Globus pallidus (tissue), 1 donor: ENCODE measurements at regions not wholly inside any gene's neighbourhood (a gene's known extent, or its start where the extent isn't known, plus 50 kb on each side); places are given as distances from the start of the nearest gene placed in this dataset.
A peak's percentile ranks its signal among the peaks of the same experiment; 100 is the strongest.

Experiments
- DNase-seq: peaks from one replicate; pipeline ENCODE4 v3.0.0-alpha.2; 2015; ENCODE audit warnings: low spot score

DNA sequence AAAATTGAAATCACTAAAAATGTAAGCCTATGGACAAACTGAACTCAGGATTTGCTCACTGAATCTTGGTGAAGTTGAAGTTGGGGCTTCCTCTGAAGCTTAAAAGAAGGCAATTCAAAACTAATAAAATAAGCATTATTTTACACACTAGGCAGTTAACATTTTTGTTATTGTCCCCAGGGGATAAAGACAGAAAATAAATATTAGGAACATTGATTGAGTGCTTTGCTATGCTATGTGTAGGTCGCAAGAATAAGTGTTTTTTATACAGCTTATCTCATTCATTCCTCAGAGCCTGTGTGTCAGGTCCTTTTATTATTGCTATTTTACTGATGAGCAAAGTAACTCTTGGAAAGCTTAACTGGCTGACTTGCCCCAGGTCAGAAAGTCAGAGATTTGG, 82.2 kb downstream of the ZNF608 start:
- no peak for DNase-seq

- no peak for DNase-seq
Measured at GRCh38 chr5:124663101-124663506, 83.3 kb downstream of the ZNF608 start.

DNA sequence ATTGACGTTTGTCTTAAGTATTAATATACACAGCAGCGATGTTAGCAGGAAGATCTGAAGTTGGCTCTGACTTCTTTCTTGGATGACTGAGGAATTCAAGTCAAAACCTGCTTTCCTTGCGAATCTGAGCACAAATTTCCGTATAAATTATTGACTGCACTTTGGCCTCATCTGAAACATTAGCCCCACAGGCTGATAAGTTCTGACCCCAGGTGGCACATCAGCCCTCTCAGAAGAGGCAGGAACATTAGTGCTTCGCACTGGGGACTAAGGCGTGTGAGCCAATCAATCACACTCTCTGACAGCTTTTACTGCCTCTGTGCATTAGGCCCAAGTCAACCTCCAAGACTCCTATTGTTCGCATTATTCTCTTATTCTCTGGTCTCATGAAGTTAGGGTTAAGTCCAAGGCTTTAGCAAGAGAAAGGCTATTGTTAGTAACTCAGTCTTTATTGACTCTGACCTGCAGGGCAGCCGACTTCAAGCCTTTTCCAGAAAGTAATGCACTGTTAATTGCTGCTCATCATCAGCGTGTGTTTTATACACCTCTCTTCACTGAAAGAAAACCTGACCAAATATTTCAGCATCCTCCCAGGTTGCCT, 84.2 kb downstream of the ZNF608 start:
- no peak for DNase-seq

DNA sequence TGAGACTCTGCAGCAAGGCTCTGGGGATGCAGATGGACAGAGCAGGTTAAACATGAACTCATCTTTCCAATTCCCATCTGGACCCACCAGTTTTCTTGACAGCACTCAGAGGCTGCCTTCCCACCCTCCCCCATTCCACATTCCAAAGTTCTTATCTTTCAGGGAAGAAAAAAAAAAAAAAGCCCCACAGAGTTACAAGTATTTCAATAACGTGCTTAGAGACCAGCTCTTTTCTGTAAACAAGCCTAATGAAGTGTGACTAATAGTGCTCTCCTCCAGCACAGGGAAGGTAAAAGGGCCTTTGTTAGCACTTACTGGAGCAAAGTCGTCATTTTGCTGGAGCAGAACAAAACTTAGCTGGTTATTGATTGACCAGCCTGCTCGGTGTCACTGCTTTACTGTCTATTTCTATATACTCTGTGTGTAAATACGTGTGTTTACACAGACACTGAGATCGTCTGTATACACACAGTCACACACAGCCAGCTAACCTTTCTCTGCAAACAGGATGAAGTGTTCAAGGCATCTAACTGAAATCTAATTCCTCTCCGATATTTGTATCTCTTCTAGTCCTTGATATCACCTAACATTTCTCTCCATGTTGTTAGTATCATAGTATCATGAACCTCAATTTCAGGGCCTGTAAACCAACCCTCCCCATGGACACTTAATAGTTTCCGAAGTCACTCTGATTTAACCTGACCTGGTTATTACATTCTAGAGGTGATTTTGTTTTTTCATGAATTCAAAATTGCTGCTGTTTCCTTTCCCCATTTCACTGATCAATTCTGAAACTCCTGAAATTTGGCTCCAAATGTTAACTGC, 84.9 kb downstream of the ZNF608 start:
- DNase-seq = peak; percentile 75

DNA sequence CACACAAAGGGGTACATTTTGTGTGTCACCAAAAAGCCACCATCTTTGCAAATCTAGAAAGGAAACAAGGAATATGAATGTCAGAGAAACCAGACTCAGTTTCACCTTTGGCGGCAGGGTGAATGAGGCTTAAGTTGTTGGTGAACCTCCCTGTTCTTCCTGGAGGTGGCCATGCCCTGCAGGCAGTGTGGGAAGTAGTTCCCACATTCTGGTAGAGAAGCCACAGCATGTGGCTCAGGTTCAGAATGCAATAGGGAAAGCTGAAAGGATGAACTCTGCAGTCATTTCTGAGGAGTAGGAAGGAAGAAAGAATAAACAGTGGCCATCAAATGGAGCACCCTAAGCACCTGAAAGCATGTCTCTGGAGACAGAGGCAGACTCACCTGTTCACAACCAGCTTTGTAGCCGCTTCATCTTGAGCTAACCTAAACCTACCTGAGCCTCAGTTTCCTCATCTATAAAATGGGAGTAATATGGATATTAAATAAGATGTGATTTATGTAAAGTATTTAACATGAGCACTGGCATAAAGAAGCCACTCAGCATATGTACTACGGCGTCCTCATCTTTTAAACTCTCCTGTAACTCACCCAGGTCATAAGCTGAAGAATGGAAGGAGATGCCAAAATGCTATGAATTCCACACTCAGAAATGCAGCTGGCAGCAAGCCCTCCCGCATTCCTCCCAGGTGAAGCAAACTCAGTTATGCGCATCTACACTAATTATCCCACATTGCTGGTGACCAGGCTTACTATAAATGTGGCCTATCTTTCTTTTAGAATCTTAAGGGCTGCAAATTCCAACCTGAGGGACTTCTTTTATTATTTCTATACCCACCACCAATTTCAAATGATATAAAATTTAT, 86.0 kb downstream of the ZNF608 start:
- no peak for DNase-seq

GRCh38 chr5:124659798-124660197, 86.6 kb downstream of the ZNF608 start:
- DNase-seq = no peak

GRCh38 chr5:124658867-124659557, 87.4 kb downstream of the ZNF608 start:
- no peak for DNase-seq

DNA sequence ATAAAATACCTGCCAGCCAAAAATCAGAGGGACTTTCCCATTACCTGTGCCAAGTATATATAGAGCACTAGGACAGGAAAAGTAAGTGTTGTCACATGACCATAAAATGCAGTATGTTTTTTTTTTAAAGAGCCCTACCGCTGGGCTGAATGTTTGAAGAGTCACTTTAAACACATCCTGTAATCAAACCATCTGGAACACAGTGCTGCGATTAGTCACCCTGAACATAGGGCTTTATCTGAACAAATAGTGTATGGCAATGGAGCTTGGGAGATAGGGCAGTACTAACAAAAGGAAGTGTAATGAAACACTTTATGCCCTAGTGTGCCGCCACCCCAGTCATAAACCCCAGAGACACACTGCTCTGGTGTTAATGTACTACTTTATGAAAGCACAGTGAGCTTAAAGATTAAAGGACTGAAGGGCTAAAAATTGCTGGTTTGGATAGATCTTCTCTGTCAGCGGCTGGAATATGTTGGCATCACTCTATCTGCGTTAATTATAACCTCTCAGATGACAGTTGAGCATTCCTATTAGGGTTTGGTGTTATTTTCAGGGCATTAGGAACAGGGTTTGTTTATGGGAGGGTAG, 90.4 kb downstream of the ZNF608 start:
- no peak for DNase-seq

DNA sequence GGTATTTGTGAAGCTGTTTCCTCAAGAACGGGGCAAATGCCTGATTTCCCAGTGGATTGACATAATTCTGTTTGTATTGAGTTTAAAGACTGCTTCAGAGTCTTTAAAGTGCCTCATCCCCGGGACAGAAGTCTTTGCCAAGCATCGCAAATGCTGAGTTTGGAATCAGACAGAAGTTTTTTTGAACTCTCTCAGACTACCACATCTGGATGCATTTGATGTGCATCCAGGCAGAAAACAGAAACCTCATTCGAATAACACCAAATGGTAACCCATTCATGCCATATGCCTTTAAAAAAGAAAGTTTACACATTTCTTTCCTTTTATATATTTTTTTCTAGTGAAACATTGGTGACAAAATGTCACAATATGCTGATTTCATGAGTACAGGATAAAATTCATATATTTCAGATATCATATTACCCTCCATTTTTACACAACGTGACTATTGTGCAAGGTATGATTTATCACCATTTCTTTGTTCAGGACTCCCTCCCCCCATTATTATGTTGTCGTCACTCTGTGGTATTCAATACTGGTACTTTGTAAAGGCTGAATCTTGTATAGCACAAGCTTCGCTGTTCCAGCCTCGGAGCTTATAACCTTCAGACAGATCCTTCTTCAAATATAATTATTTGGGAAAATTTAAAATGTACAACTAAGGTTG, 91.1 kb downstream of the ZNF608 start:
- DNase-seq = no peak

GRCh38 chr5:124654418-124654817, 92.0 kb downstream of the ZNF608 start:
- no peak for DNase-seq

DNA sequence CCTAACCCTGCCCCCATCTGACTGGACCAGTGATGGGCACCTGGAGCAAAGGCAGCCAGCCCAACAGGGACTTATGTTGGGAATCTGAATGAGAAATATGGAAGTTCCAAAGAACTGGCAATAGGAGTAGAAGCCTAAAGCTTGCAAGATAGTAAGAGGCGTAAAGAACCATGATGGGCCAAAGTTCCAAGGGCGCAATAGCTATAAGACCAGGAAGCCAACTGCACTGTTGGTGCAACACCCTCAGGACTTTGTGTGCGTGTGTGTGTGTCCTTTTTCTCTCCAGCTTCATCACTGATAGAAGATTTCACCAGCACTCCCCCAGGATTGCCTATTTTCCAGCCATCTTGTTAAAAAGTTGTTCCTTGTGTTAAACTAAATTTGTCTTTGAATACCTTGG, 92.8 kb downstream of the ZNF608 start:
- DNase-seq = no peak

DNA sequence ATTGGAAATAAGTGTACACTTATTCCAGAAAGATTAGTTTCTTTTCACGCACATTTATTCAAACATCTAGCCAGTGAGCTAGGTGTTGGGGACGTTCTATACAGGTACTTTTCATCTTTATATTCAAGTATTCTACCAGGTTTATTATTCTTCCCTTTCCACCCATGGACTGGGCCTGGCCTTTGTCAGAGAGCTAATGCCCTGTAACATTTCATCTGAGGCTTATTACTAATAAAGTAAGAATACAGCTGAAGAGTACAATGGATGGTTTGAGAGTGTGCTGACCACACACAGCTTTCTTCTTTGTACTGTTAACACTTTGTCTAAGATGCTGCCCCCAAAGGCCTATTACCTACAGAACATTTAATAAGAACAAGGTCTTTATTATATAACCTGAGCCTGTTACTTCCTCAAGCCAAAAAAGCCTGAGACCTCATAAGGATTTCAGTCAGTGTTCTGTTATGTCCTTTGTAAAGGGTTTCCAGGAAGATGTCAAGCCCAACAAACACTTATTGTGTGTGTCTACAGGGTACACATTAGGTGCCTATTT, 93.5 kb downstream of the ZNF608 start:
- DNase-seq = no peak

DNA sequence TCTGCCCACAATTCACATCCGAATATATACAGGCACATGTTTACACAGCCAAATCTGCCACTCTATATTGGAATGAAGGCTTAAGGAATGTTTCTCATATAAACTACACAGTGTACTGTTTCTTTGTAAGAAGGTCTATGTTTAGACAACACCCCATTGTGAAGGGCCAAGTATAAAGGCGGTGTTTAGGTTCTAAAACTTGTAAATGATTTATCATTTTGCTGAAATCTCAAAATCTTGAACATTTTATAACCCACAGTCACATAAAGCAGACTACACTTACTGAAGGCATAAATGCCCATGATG, 94.0 kb downstream of the ZNF608 start:
- no peak for DNase-seq

DNA sequence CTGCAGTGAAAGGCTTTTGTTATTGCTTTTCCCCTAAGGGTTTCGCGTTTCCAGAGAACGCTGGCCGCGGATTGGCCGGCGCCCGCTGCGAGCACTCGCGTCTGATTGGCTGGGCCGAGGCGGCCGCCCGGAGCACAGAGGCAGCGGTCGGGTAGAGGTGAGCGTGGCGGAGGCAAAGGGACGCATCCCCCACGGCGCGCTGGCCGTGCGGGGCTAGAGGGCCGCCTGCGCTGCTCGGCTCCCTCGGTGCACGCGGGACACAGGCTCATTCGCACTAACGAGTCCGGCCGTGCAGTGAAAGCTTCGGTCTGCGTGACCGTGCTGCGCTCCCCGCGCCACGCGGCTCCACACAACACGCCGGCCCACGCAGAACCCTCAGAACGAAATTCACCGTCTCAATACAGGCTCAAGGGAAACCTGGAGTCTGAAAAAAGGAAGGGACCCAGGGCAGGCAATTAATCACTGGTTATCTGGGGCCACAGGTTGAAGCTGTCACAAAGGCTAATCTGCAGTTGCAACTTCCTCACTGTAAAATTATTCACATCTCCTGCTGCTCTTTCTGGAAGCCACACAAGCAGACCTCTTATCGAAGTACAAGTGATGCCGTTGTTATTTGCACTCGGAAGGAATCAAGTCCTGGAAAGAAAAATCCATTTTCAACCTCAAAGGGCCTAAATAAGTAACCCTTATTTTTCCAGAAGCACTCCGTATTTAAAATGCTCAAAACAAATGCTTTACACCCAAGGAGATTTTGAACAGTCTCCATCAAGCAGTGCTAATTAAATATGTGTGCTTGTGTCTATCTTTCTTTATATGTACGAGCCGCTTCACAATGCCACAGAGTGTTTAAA, 94.6 kb downstream of the ZNF608 start:
- peak; percentile 91 for DNase-seq

DNA sequence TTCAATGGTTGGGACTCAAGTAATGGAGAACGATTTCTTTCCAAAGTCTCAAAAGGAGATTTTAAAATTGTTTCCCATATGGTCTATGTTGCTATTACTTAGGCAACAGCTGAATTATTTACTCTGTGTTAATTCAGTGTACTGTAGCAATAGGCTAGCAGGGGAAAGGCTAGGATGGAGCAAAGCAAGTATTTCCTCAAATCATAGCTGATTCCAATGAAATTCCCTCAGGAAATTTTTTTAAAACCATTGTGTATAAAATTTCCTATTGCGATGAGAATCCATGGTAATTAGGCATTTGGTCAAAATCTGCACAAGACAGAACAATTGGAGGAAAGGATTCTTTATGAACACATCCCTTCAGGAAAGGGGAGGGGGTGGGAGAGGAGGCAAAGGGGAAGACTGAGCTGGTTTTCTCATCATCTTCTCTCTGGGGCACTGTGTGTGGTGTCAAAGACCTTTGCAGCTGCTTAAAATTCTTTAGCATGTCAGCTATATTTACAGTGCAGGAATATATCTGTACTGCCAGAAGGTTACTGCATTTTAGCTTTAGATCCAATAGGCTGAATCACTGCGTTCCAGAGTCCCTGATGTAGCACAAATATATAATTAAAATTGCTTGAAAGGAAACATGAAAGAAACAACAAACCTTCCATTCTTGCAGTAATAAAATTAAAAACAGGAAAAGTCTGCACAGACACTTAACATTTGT, 95.3 kb downstream of the ZNF608 start:
- DNase-seq = no peak

- no peak for DNase-seq
Measured at GRCh38 chr5:124650147-124650561, 96.3 kb downstream of the ZNF608 start.

DNA sequence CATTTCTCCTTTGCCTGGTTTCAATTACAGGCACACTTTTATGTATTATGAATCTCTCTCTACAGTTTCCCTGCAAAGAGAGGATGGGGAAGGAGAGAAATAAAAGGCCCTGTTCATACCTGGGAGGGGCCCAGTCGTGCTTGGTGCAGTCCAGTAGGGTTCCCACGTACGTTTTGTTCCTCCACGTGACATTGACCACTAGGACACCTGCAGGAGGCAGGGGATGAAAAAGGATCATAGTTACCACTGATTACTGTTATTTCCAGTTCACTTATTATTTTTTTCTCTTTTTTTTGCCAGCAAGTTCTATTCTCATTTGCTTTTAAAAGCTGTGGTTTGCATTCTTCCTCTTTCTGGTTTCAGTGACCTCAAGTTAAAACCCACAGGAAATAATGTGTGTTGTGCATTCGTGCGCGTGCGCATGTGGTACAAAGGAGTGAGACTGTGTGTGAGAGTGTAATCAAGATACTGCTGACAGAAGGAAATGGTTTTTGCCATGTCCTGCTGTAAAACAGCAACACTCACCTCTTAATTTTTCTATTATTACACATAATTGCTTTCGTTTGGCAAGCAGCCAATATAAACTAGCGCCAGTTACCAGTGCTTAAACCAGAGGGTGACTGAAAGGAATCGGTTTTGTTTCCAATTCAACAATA, 96.8 kb downstream of the ZNF608 start:
- no peak for DNase-seq

- no peak for DNase-seq
Measured at GRCh38 chr5:124648902-124649467, 97.5 kb downstream of the ZNF608 start.

GRCh38 chr5:124647352-124647751, 99.1 kb downstream of the ZNF608 start:
- no peak for DNase-seq
